Activated gamma-delta T cell treated with Interleukin-2 at 50 U/mL for 16 hours (primary cell): ENCODE measurements at regions not wholly inside any gene's neighbourhood (a gene's known extent, or its start where the extent isn't known, plus 50 kb on each side); places are given as distances from the start of the nearest gene placed in this dataset.

Source experiments
- DNase-seq: peaks from one replicate; pipeline ENCODE4 v3.0.0-alpha.2; 2020

GRCh38 chr18:77671456-77672167 lies 422.0 kb downstream of the GALR1 start:
- DNase-seq: no peak

- no peak for DNase-seq
These were observed 427.3 kb downstream of the GALR1 start for GRCh38 chr18:77676910-77677309.

GRCh38 chr18:77677536-77677935 lies 427.9 kb downstream of the GALR1 start:
- DNase-seq: no peak

- DNase-seq: no peak
These were observed 430.2 kb downstream of the GALR1 start for GRCh38 chr18:77679869-77680268.

- DNase-seq: no peak
These were observed 450.4 kb downstream of the GALR1 start for GRCh38 chr18:77700051-77700450.

GRCh38 chr18:77701977-77702376 lies 452.3 kb downstream of the GALR1 start:
- no peak for DNase-seq

GRCh38 chr18:77702686-77703085 lies 453.0 kb downstream of the GALR1 start:
- no peak for DNase-seq

GRCh38 chr18:77705301-77705700 lies 455.7 kb downstream of the GALR1 start:
- no peak for DNase-seq

GRCh38 chr18:77708826-77709506 lies 459.3 kb downstream of the GALR1 start:
- DNase-seq: no peak

GRCh38 chr18:77711096-77711495 lies 461.4 kb downstream of the GALR1 start:
- DNase-seq: no peak

- no peak for DNase-seq
These were observed 465.1 kb downstream of the GALR1 start for GRCh38 chr18:77714716-77715115.

- DNase-seq: no peak
These were observed 466.6 kb downstream of the GALR1 start for GRCh38 chr18:77716282-77716681.

- no peak for DNase-seq
These were observed 483.8 kb downstream of the GALR1 start for GRCh38 chr18:77733292-77733903.

- DNase-seq: no peak
These were observed 487.2 kb downstream of the GALR1 start for GRCh38 chr18:77736842-77737241.

GRCh38 chr18:77737405-77737804 lies 487.8 kb downstream of the GALR1 start:
- DNase-seq: no peak

- no peak for DNase-seq
These were observed 499.4 kb downstream of the GALR1 start for GRCh38 chr18:77749089-77749488.

- DNase-seq: no peak
These were observed 500.4 kb downstream of the GALR1 start for GRCh38 chr18:77750006-77750405.

GRCh38 chr18:77754475-77755044 lies 504.9 kb downstream of the GALR1 start:
- no peak for DNase-seq

- DNase-seq: no peak
These were observed 505.5 kb downstream of the GALR1 start for GRCh38 chr18:77755187-77755586.

GRCh38 chr18:77761332-77761731 lies 511.7 kb downstream of the GALR1 start:
- DNase-seq: no peak

GRCh38 chr18:77762014-77762413 lies 512.4 kb downstream of the GALR1 start:
- no peak for DNase-seq

- DNase-seq: no peak
These were observed 513.0 kb downstream of the GALR1 start for GRCh38 chr18:77762642-77763041.

GRCh38 chr18:77763530-77764145 lies 514.0 kb downstream of the GALR1 start:
- no peak for DNase-seq
